ENCODE measurements at regions not wholly inside any gene's neighbourhood (a gene's known extent, or its start where the extent isn't known, plus 50 kb on each side); places are given as distances from the start of the nearest gene placed in this dataset.

DNA sequence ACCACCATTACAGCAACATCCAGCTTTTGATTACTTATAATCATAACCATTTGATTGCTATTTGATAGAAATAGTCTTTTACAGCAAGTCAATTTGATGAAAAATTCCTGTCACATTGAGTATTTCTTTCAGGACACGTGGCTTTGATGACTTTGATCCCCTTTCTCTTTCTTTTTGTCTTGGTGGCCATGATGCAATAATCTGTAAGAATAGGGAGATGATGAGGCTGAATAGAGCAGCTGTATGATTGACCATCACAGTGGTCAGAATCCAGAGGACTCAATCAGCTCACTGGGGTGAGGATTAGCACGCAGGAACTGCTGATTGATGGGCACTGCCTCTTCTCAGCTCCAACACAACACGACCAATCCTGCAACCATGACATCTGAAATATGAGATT, 262.7 kb downstream of the PARP8 start:
- TF ChIP-seq POLR2A (IDR thresholded peaks at IDR 0.05) = no peak
- TF ChIP-seq, protein P1, sequence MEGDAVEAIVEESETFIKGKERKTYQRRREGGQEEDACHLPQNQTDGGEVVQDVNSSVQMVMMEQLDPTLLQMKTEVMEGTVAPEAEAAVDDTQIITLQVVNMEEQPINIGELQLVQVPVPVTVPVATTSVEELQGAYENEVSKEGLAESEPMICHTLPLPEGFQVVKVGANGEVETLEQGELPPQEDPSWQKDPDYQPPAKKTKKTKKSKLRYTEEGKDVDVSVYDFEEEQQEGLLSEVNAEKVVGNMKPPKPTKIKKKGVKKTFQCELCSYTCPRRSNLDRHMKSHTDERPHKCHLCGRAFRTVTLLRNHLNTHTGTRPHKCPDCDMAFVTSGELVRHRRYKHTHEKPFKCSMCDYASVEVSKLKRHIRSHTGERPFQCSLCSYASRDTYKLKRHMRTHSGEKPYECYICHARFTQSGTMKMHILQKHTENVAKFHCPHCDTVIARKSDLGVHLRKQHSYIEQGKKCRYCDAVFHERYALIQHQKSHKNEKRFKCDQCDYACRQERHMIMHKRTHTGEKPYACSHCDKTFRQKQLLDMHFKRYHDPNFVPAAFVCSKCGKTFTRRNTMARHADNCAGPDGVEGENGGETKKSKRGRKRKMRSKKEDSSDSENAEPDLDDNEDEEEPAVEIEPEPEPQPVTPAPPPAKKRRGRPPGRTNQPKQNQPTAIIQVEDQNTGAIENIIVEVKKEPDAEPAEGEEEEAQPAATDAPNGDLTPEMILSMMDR (IDR thresholded peaks at IDR 0.05) = no peak
